ENCODE measurements at regions not wholly inside any gene's neighbourhood (a gene's known extent, or its start where the extent isn't known, plus 50 kb on each side); places are given as distances from the start of the nearest gene placed in this dataset.

DNA sequence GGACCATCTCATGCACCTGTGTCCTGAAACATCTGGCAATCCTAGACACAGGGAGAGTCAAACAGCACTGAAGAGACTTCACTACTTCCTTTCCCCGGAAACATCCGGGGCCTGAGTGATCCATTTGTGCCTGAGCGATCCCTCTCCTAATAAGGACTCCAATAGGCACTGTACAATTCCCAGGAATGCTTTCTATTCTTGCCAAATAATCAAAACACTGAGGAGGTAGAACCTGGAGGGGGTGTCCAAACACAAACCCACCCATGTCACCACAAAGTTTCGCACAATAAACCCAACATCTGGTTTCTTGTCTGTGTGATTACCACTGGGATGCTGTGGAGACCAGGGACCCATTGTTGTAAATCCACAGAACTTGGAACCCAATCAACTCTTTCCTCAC, 205.0 kb downstream of the OPA1 start:
- no peak for TF ChIP-seq TAF1 (IDR thresholded peaks at IDR 0.05; ENCODE audit: borderline replicate concordance, low read depth, low read length)
- no peak for TF ChIP-seq POLR2A (IDR thresholded peaks at IDR 0.05; ENCODE audit: low read depth, low read length)

Measured in GM12892 (cell line).